ENCODE measurements at regions not wholly inside any gene's neighbourhood (a gene's known extent, or its start where the extent isn't known, plus 50 kb on each side); places are given as distances from the start of the nearest gene placed in this dataset.
"Not testable (repeated sequence)": the region's sequence is repeated elsewhere in the genome, so short reads cannot be mapped to it uniquely, and the experiment has no call there.

GRCh38 chr11:134841972-134842371, 429.9 kb upstream of the B3GAT1 start:
- DNase-seq, result no peak

GRCh38 chr11:134841411-134841810, 429.4 kb upstream of the B3GAT1 start:
- no peak for DNase-seq

GRCh38 chr11:134840945-134841344, 428.9 kb upstream of the B3GAT1 start:
- DNase-seq, result no peak

GRCh38 chr11:134840165-134840564, 428.1 kb upstream of the B3GAT1 start:
- not testable (repeated sequence) for DNase-seq

GRCh38 chr11:134838708-134839107, 426.7 kb upstream of the B3GAT1 start:
- DNase-seq, result no peak

- DNase-seq, result no peak
Observed at GRCh38 chr11:134837887-134838232, 425.8 kb upstream of the B3GAT1 start.

- no peak for DNase-seq
Observed at GRCh38 chr11:134837166-134837886, 425.3 kb upstream of the B3GAT1 start.

- no peak for DNase-seq
Observed at GRCh38 chr11:134836561-134836960, 424.5 kb upstream of the B3GAT1 start.

- DNase-seq, result no peak
Observed at GRCh38 chr11:134835561-134835960, 423.5 kb upstream of the B3GAT1 start.

GRCh38 chr11:134830312-134830711, 418.3 kb upstream of the B3GAT1 start:
- no peak for DNase-seq

- DNase-seq, result no peak
Observed at GRCh38 chr11:134823970-134824369, 411.9 kb upstream of the B3GAT1 start.

- DNase-seq, result no peak
Observed at GRCh38 chr11:134822897-134823296, 410.9 kb upstream of the B3GAT1 start.

GRCh38 chr11:134821422-134821821, 409.4 kb upstream of the B3GAT1 start:
- no peak for DNase-seq

- DNase-seq, result no peak
Observed at GRCh38 chr11:134819041-134819440, 407.0 kb upstream of the B3GAT1 start.

- no peak for DNase-seq
Observed at GRCh38 chr11:134818516-134818915, 406.5 kb upstream of the B3GAT1 start.

GRCh38 chr11:134815404-134815803, 403.4 kb upstream of the B3GAT1 start:
- no peak for DNase-seq

GRCh38 chr11:134807997-134808396, 396.0 kb upstream of the B3GAT1 start:
- no peak for DNase-seq

GRCh38 chr11:134802598-134802997, 390.6 kb upstream of the B3GAT1 start:
- DNase-seq, result no peak

- no peak for DNase-seq
Observed at GRCh38 chr11:134802116-134802515, 390.1 kb upstream of the B3GAT1 start.

GRCh38 chr11:134801570-134801969, 389.5 kb upstream of the B3GAT1 start:
- no peak for DNase-seq

GRCh38 chr11:134800826-134801225, 388.8 kb upstream of the B3GAT1 start:
- no peak for DNase-seq

- DNase-seq, result no peak
Observed at GRCh38 chr11:134800130-134800529, 388.1 kb upstream of the B3GAT1 start.

- no peak for DNase-seq
Observed at GRCh38 chr11:134799386-134799785, 387.3 kb upstream of the B3GAT1 start.

- no peak for DNase-seq
Observed at GRCh38 chr11:134797411-134798089, 385.5 kb upstream of the B3GAT1 start.

GRCh38 chr11:134795017-134795416, 383.0 kb upstream of the B3GAT1 start:
- DNase-seq, result no peak

All from NCI-H774 (cell line).